ENCODE measurements at regions not wholly inside any gene's neighbourhood (a gene's known extent, or its start where the extent isn't known, plus 50 kb on each side); places are given as distances from the start of the nearest gene placed in this dataset.

DNA sequence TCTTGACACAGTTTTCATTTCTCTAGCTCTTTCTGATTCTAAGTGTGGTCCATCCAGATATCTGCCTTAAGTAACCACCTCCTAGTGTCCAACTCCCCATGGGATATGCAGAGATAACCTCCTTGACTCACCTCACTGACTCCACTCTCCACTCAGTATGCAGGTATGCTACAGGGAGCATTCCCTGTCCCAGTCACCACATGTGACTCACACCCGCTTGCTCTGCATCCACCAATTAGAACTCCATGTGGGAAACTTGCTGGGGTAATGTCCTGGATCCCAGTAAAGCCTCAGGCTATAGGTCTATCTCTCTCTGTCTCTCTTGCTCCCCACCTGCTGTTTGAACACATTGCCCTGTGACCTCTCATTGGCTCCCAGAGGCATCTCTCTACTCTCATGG, 563.9 kb downstream of the HTR1A start:
- Histone ChIP-seq H3K9me1 (ENCODE audit: insufficient read depth, low read length) (no peaks in the 10 kb centered on the region), H2BK15ac (ENCODE audit: low read depth, low read length) (no peak overlapping the region), H3K4me2 (ENCODE audit: low read depth, low read length) (no peak overlapping the region), H3K56ac (ENCODE audit: extremely low read depth, insufficient read depth, low read length) (no peak overlapping the region), H4K20me1 (ENCODE audit: insufficient read depth, low read length) (no peaks in the 10 kb centered on the region), H3K23ac (ENCODE audit: low read depth, low read length) (no peak overlapping the region), H2BK120ac (ENCODE audit: low read depth, low read length) (no peak overlapping the region), H3K36me3 (ENCODE audit: control insufficient read depth, insufficient read depth, low read length) (no peaks in the 10 kb centered on the region), H2AK9ac (replicated peaks; ENCODE audit: low read depth, low read length, poor library complexity) (no peak overlapping the region), H2AFZ (replicated peaks; ENCODE audit: low read length, poor library complexity) (no peak overlapping the region), H4K91ac (ENCODE audit: insufficient read depth, low read depth, low read length) (no peak overlapping the region), H4K5ac (ENCODE audit: low read depth, low read length) (no peak overlapping the region), H3K27me3 (ENCODE audit: control insufficient read depth, insufficient read depth, low read length) (no peaks in the 10 kb centered on the region), H3K9ac (ENCODE audit: low read depth, low read length) (no peak overlapping the region), H2AK5ac (ENCODE audit: low read depth, low read length) (no peak overlapping the region), H3K14ac (replicated peaks; ENCODE audit: low read depth, low read length) (no peak overlapping the region), H2BK5ac (ENCODE audit: low read depth, low read length, poor library complexity, severe bottlenecking) (no peak overlapping the region), H2BK20ac (ENCODE audit: low read depth, low read length) (no peak overlapping the region), H3K79me1 (ENCODE audit: low read depth in 1 of 2, low read length in 2 of 2) (no peaks in the 10 kb centered on the region), H3K9me3 (ENCODE audit: control insufficient read depth, insufficient read depth, low read length) (no peaks in the 10 kb centered on the region), H3K18ac (ENCODE audit: low read depth, low read length) (no peak overlapping the region), H3K4ac (ENCODE audit: low read depth, low read length) (no peak overlapping the region), H3K4me3 (ENCODE audit: insufficient read depth, low read depth, low read length) (no peak overlapping the region), H3K27ac (ENCODE audit: insufficient read depth, low read length) (no peak overlapping the region), H4K8ac (ENCODE audit: low read depth in 2 of 2, low read length in 2 of 2) (no peak overlapping the region), H3K4me1 (ENCODE audit: control insufficient read depth, insufficient read depth, low read length) (no peaks in the 10 kb centered on the region)
- no TSS peak for BruUV-seq (replicated peaks)
- DNase-seq (no peak), ATAC-seq (ENCODE audit: low read depth) (no peak)
- dilution Hi-C loops (cut with HindIII; ENCODE audit: low sequenced_read_pairs, unreplicated experiment) (no loop called here), in situ Hi-C loops (cut with MboI; ENCODE audit: low sequenced_read_pairs) (no loop called here), intact Hi-C loops (cut with micrococcal nuclease) (no loop called here)
- ChIA-PET POLR2A (ENCODE audit: unreplicated experiment) (no interaction called here), CTCF (no interaction called here)
- TF ChIP-seq CEBPB (IDR thresholded peaks at IDR 0.05; ENCODE audit: low read depth, low read length) (no peak), RAD21 (IDR thresholded peaks at IDR 0.05; ENCODE audit: low read length) (no peak), NFE2L2 (IDR thresholded peaks at IDR 0.05; ENCODE audit: low read depth, low read length) (no peak), SMC3 (IDR thresholded peaks at IDR 0.05; ENCODE audit: low read depth, low read length) (no peak), MAFK (IDR thresholded peaks at IDR 0.05; ENCODE audit: low read depth, low read length) (no peak), RCOR1 (IDR thresholded peaks at IDR 0.05; ENCODE audit: insufficient replicate concordance, low read length) (no peak), MAZ (IDR thresholded peaks at IDR 0.05; ENCODE audit: borderline replicate concordance, low read depth, low read length) (no peak), MXI1 (IDR thresholded peaks at IDR 0.05; ENCODE audit: borderline replicate concordance, low read depth, low read length) (no peak), CHD1 (IDR thresholded peaks at IDR 0.05; ENCODE audit: low read depth, low read length) (no peak), CTCF (conservative IDR thresholded peaks at IDR 0.05; ENCODE audit: low read depth, low read length) (no peak), FOS (IDR thresholded peaks at IDR 0.05; ENCODE audit: low read depth, low read length) (no peak), BHLHE40 (IDR thresholded peaks at IDR 0.05; ENCODE audit: low read depth, low read length) (no peak), POLR2A (IDR thresholded peaks at IDR 0.05; ENCODE audit: low read depth, low read length) (no peak), USF2 (IDR thresholded peaks at IDR 0.05; ENCODE audit: low read depth, low read length) (no peak), RFX5 (IDR thresholded peaks at IDR 0.05; ENCODE audit: low read depth, low read length) (no peak)
- TF ChIP-seq, protein P1, sequence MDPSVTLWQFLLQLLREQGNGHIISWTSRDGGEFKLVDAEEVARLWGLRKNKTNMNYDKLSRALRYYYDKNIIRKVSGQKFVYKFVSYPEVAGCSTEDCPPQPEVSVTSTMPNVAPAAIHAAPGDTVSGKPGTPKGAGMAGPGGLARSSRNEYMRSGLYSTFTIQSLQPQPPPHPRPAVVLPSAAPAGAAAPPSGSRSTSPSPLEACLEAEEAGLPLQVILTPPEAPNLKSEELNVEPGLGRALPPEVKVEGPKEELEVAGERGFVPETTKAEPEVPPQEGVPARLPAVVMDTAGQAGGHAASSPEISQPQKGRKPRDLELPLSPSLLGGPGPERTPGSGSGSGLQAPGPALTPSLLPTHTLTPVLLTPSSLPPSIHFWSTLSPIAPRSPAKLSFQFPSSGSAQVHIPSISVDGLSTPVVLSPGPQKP (IDR thresholded peaks at IDR 0.05; ENCODE audit: borderline replicate concordance, low read depth, low read length) = no peak
- WGBS, 2 experiments (ENCODE audit: extremely low coverage in 2 of 2, insufficient read length in 1 of 2) = 60% methylated on average over 1 of the region's 1 CpG; no CpG with 5 or more reads in 1 of the 2 experiments

Measured in IMR-90 (cell line).